Stomach (tissue), 8 donors: ENCODE measurements at regions not wholly inside any gene's neighbourhood (a gene's known extent, or its start where the extent isn't known, plus 50 kb on each side); places are given as distances from the start of the nearest gene placed in this dataset.

Experiments used
- DNase-seq, 2 donors: peaks; one replicate each; pipeline versions ENCODE4 v3.0.0 to v3.0.0-alpha.2; 2013 to 2019
- H3K27ac ChIP-seq, 5 donors: fragments of 200-600 bp in 4 of 5; sonication (generic) in 4 of 5; one replicate each; pipeline ENCODE4 v1.5.1; 2013 to 2019; ENCODE audit warnings: mild to moderate bottlenecking in 1 of 5, moderate library complexity in 1 of 5
- H3K27me3 ChIP-seq, 3 donors: fragments of 200-600 bp; sonication (generic); one replicate each; pipeline ENCODE4 v1.5.1; 2017 to 2019; ENCODE audit warnings: mixed run types in 1 of 3
- H3K36me3 ChIP-seq, 4 donors: fragments of 200-600 bp; sonication (generic); 1 replicate in 3 of 4; 2 replicates in 1 of 4; pipeline ENCODE4 v1.5.1; 2016 to 2019
- H3K4me1 ChIP-seq, 4 donors: fragments of 200-600 bp; sonication (generic); one replicate each; pipeline ENCODE4 v1.5.1; 2016 to 2019
- H3K4me3 ChIP-seq, 4 donors: fragments of 200-600 bp; sonication (generic) in 3 of 4; one replicate each; pipeline ENCODE4 v1.5.1; 2016 to 2019; ENCODE audit warnings: mild to moderate bottlenecking in 1 of 4
- H3K9me3 ChIP-seq, 4 donors: fragments of 200-600 bp; sonication (generic); one replicate each; pipeline ENCODE4 v1.5.1; 2016 to 2019
- EP300 ChIP-seq: sonication (generic); formaldehyde crosslinking; IDR thresholded peaks from one replicate; pipeline ENCODE4 v1.6.1; 2017; ENCODE audit warnings: antibody characterized with exemption
- POLR2A ChIP-seq, 4 donors: fragments of 450-650 bp; IDR thresholded peaks; one replicate each; pipeline ENCODE4 v1.6.1; 2016; ENCODE audit warnings: antibody characterized with exemption in 4 of 4, control low read depth in 2 of 4, mild to moderate bottlenecking in 1 of 4, moderate library complexity in 1 of 4
- POLR2AphosphoS5 ChIP-seq, 3 donors: sonication (generic); formaldehyde crosslinking; IDR thresholded peaks; one replicate each; pipeline ENCODE4 v1.6.1; 2016; ENCODE audit warnings: antibody characterized with exemption in 3 of 3
- WGBS, 5 donors: extraction: QIAGEN DNeasy Blood & Tissue Kit in 3 of 5; methylation state at CpG; one replicate each; pipeline versions ENCODE4 v1.1.5 to v1.1.7; 2013 to 2018; 5-methylcytosine and 5-hydroxymethylcytosine counted together
- intact Hi-C: fragments of 100-400 bp; cut with DNase I; formaldehyde crosslinking; loops from one replicate; pipeline ENCODE4 v1.15.1; 2023; ENCODE audit warnings: low total_unique reads
- TF ChIP-seq, protein P1 (sequence below), 7 experiments: fragments of 450-650 bp in 4 of 7; fragments of 200-600 bp in 3 of 7; sonication (generic) in 3 of 7; IDR thresholded peaks; one replicate each; pipeline ENCODE4 v1.5.1; 2016 to 2019; ENCODE audit warnings: antibody characterized with exemption in 7 of 7, control low read depth in 2 of 7, mild to moderate bottlenecking in 1 of 7
- donor health status: healthy with polysubstance abuse.
- donor health status: Bipolar disorder and iron deficiency.
- donor health status: healthy.

DNA sequence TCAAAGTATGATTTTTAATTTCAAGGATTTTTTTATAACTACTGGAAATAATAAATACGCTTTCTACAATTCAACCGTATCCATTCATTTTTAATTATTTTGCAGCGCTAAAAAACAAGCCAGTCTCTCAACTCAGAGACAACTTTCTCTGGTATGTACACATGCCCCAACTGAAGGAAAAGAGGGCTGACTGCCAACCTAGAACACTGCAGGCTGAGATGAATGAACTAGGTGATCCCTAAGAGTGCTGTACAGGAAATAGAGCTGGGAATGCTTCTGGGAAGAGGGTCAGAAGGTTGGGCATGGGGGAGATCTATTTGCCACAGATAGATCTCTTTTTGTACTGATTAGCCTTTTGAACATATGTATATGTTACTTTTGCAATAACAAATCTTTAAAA, 460.1 kb downstream of the NR4A2 start:
- DNase-seq = no peak
- TF ChIP-seq POLR2AphosphoS5 (IDR thresholded peaks at IDR 0.05) (no peak), EP300 (no peak), POLR2A (IDR thresholded peaks at IDR 0.05) (no peak)
- TF ChIP-seq, protein P1, sequence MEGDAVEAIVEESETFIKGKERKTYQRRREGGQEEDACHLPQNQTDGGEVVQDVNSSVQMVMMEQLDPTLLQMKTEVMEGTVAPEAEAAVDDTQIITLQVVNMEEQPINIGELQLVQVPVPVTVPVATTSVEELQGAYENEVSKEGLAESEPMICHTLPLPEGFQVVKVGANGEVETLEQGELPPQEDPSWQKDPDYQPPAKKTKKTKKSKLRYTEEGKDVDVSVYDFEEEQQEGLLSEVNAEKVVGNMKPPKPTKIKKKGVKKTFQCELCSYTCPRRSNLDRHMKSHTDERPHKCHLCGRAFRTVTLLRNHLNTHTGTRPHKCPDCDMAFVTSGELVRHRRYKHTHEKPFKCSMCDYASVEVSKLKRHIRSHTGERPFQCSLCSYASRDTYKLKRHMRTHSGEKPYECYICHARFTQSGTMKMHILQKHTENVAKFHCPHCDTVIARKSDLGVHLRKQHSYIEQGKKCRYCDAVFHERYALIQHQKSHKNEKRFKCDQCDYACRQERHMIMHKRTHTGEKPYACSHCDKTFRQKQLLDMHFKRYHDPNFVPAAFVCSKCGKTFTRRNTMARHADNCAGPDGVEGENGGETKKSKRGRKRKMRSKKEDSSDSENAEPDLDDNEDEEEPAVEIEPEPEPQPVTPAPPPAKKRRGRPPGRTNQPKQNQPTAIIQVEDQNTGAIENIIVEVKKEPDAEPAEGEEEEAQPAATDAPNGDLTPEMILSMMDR (IDR thresholded peaks at IDR 0.05) = no peak
- Histone ChIP-seq H3K9me3 (peaks cover 0 to 19% (median 9%) of the 10 kb centered on the region in 4 donors), H3K36me3 (no peaks in the 10 kb centered on the region), H3K27ac (no peak overlapping the region), H3K4me3 (no peak overlapping the region), H3K4me1 (no peaks in the 10 kb centered on the region), H3K27me3 (no peaks in the 10 kb centered on the region)
- 83 to 95% (median 91%) methylated on average over 3 of the region's 3 CpGs for WGBS, 5 donors
- intact Hi-C loops = no loop called here

- WGBS, 5 donors = 73 to 81% (median 76%) methylated on average over 4 of the region's 4 CpGs
- DNase-seq = no peak
- no peaks in the 10 kb centered on the region for H3K36me3 ChIP-seq
- peaks cover 0 to 19% (median 9%) of the 10 kb centered on the region in 4 donors for H3K9me3 ChIP-seq
- no peak overlapping the region for H3K27ac ChIP-seq
- no peak overlapping the region for H3K4me3 ChIP-seq
- no peaks in the 10 kb centered on the region for H3K27me3 ChIP-seq
- intact Hi-C loops = no loop called here
- TF ChIP-seq POLR2A (IDR thresholded peaks at IDR 0.05) = no peak
- no peak for TF ChIP-seq POLR2AphosphoS5 (IDR thresholded peaks at IDR 0.05)
- TF ChIP-seq, protein P1 (IDR thresholded peaks at IDR 0.05) = no peak
- no peak for TF ChIP-seq EP300
- H3K4me1 ChIP-seq = no peaks in the 10 kb centered on the region
These were observed 460.6 kb downstream of the NR4A2 start for GRCh38 chr2:155871940-155872339.

DNA sequence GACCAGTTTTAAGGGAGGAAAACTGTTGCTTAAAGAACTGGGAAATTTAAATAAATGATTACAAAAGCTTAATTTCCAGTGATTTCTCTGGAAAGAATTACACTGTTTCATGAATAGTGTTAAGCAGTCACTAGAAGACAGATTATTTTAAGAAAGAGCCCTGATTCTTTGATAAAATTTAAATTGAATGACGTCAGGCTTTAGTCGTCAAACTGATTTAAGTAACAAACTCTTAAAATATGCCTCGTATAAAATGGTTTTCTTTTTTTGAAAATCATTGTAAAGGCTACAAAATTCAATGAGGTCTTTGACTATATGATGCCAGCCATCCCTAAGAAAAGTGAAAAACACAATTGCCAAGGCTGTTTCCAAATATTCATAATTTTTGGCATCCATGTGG, 465.0 kb downstream of the NR4A2 start:
- H3K4me3 ChIP-seq = no peak overlapping the region
- H3K27me3 ChIP-seq = no peaks in the 10 kb centered on the region
- H3K9me3 ChIP-seq = no peaks in the 10 kb centered on the region
- WGBS, 5 donors = 78 to 87% (median 82%) methylated on average over 3 of the region's 3 CpGs
- no peaks in the 10 kb centered on the region for H3K36me3 ChIP-seq
- intact Hi-C loops = no loop called here
- no peak overlapping the region for H3K27ac ChIP-seq
- no peaks in the 10 kb centered on the region for H3K4me1 ChIP-seq
- TF ChIP-seq POLR2AphosphoS5 (IDR thresholded peaks at IDR 0.05) (no peak), POLR2A (IDR thresholded peaks at IDR 0.05) (no peak), EP300 (no peak)
- TF ChIP-seq, protein P1 (IDR thresholded peaks at IDR 0.05) = no peak
- DNase-seq = no peak

- no peak for DNase-seq
- no peaks in the 10 kb centered on the region for H3K27me3 ChIP-seq
- TF ChIP-seq POLR2A (IDR thresholded peaks at IDR 0.05) (no peak), EP300 (no peak), POLR2AphosphoS5 (IDR thresholded peaks at IDR 0.05) (no peak)
- TF ChIP-seq, protein P1 (IDR thresholded peaks at IDR 0.05) = no peak
- no peaks in the 10 kb centered on the region for H3K36me3 ChIP-seq
- no peak overlapping the region for H3K27ac ChIP-seq
- no peak overlapping the region for H3K4me3 ChIP-seq
- no peaks in the 10 kb centered on the region for H3K4me1 ChIP-seq
- intact Hi-C loops = no loop called here
- 69 to 86% (median 75%) methylated on average over 5 of the region's 5 CpGs for WGBS, 5 donors
- no peaks in the 10 kb centered on the region for H3K9me3 ChIP-seq
These were observed 466.0 kb downstream of the NR4A2 start for GRCh38 chr2:155866477-155866876.
